ENCODE measurements at regions not wholly inside any gene's neighbourhood (a gene's known extent, or its start where the extent isn't known, plus 50 kb on each side); places are given as distances from the start of the nearest gene placed in this dataset.

GRCh38 chr4:111303806-111304205 is 680.9 kb upstream of the PITX2 start:
- DNase-seq (ENCODE audit: extremely low read depth in 1 of 4, low spot score in 3 of 4) = no peak
- H3K9me3 ChIP-seq (replicated peaks; ENCODE audit: control insufficient read depth, insufficient read depth, low read depth, low read length) = no peaks in the 10 kb centered on the region
- in situ Hi-C loops (cut with MboI) = no loop called here
- H3K27me3 ChIP-seq (ENCODE audit: control insufficient read depth in 2 of 2, insufficient read depth in 2 of 2, low read length in 2 of 2) = no peaks in the 10 kb centered on the region
- H4K20me1 ChIP-seq (replicated peaks; ENCODE audit: control insufficient read depth, insufficient read depth, low read length) = no peaks in the 10 kb centered on the region
- H3K27ac ChIP-seq (ENCODE audit: extremely low read depth, low read depth, low read length) = no peak overlapping the region
- no peaks in the 10 kb centered on the region for H3K36me3 ChIP-seq (ENCODE audit: control insufficient read depth, insufficient read depth, low read length)
- H3K4me1 ChIP-seq (replicated peaks in 1 of 2; ENCODE audit: control insufficient read depth in 2 of 2, insufficient read depth in 2 of 2, low read length in 2 of 2) = no peaks in the 10 kb centered on the region
- no peak overlapping the region for H2AFZ ChIP-seq (ENCODE audit: low read depth, low read length)
- H3K79me2 ChIP-seq (ENCODE audit: control insufficient read depth, insufficient read depth, low read length) = no peaks in the 10 kb centered on the region
- peak; percentile 65 for TF ChIP-seq MAFG (tag; conservative IDR thresholded peaks at IDR 0.05)
- TF ChIP-seq ZNF316 (IDR thresholded peaks at IDR 0.05) = peak; percentile 84
- TF ChIP-seq POLR2A (conservative IDR thresholded peaks at IDR 0.05) = no peak
- peak; percentile 58; the same call in 1 of the 2 replicates for TF ChIP-seq C11orf30 (IDR thresholded peaks at IDR 0.05; ENCODE audit: low read depth)
- TF ChIP-seq MAFK (IDR thresholded peaks at IDR 0.05; ENCODE audit: low read length) = peak; percentile 77
- TF ChIP-seq MAFF (IDR thresholded peaks at IDR 0.05; ENCODE audit: low read length) = peak; percentile 78
- TF ChIP-seq ZBTB43 (CRISPR knock-in tag; IDR thresholded peaks at IDR 0.05) = no peak
- ChIA-PET POLR2A (no interaction called here), CTCF (ENCODE audit: low intra/inter-chr PET ratio) (no interaction called here)
- H3K4me3 ChIP-seq = no peak overlapping the region
- ATAC-seq = no peak
- no peak for FAIRE-seq
- H3K9me1 ChIP-seq (ENCODE audit: control insufficient read depth, insufficient read depth, low read length) = no peaks in the 10 kb centered on the region
- intact Hi-C loops (cut with micrococcal nuclease) = no loop called here
- H3K9ac ChIP-seq (ENCODE audit: insufficient read depth in 1 of 2, low read depth in 2 of 2, low read length in 2 of 2) = no peak overlapping the region
- BruUV-seq (replicated peaks) = no TSS peak
- no peak overlapping the region for H3K4me2 ChIP-seq (ENCODE audit: insufficient read depth, low read length)

- intact Hi-C loops (cut with micrococcal nuclease) = no loop called here
- no peaks in the 10 kb centered on the region for H3K36me3 ChIP-seq (ENCODE audit: control insufficient read depth, insufficient read depth, low read length)
- no peaks in the 10 kb centered on the region for H3K27me3 ChIP-seq (ENCODE audit: control insufficient read depth in 2 of 2, insufficient read depth in 2 of 2, low read length in 2 of 2)
- ChIA-PET CTCF (ENCODE audit: low intra/inter-chr PET ratio) (no interaction called here), POLR2A (no interaction called here)
- in situ Hi-C loops (cut with MboI) = no loop called here
- no peak overlapping the region for H3K4me2 ChIP-seq (ENCODE audit: insufficient read depth, low read length)
- WGBS (ENCODE audit: insufficient coverage, low coverage, missing lambda C conversion rate) = under 1% methylated on average over 6 of the region's 6 CpGs
- H4K20me1 ChIP-seq (replicated peaks; ENCODE audit: control insufficient read depth, insufficient read depth, low read length) = no peaks in the 10 kb centered on the region
- H3K27ac ChIP-seq (ENCODE audit: extremely low read depth, low read depth, low read length) = no peak overlapping the region
- H3K4me3 ChIP-seq = no peak overlapping the region
- H3K9me1 ChIP-seq (ENCODE audit: control insufficient read depth, insufficient read depth, low read length) = no peaks in the 10 kb centered on the region
- FAIRE-seq = no peak
- H3K9ac ChIP-seq (ENCODE audit: insufficient read depth in 1 of 2, low read depth in 2 of 2, low read length in 2 of 2) = no peak overlapping the region
- no peaks in the 10 kb centered on the region for H3K4me1 ChIP-seq (replicated peaks in 1 of 2; ENCODE audit: control insufficient read depth in 2 of 2, insufficient read depth in 2 of 2, low read length in 2 of 2)
- no peak overlapping the region for H2AFZ ChIP-seq (ENCODE audit: low read depth, low read length)
- no peaks in the 10 kb centered on the region for H3K9me3 ChIP-seq (replicated peaks; ENCODE audit: control insufficient read depth, insufficient read depth, low read depth, low read length)
- no peaks in the 10 kb centered on the region for H3K79me2 ChIP-seq (ENCODE audit: control insufficient read depth, insufficient read depth, low read length)
- DNase-seq (ENCODE audit: extremely low read depth in 1 of 4, low spot score in 3 of 4) = no peak
- no peak for ATAC-seq
- BruUV-seq (replicated peaks) = no TSS peak
- TF ChIP-seq ZNF224 (CRISPR knock-in tag; IDR thresholded peaks at IDR 0.05) = no peak
- TF ChIP-seq PATZ1 (CRISPR knock-in tag; IDR thresholded peaks at IDR 0.05; ENCODE audit: borderline replicate concordance) = no peak
- TF ChIP-seq ELF2 (CRISPR knock-in tag; IDR thresholded peaks at IDR 0.05) = no peak
- no peak for TF ChIP-seq GTF2F1 (IDR thresholded peaks at IDR 0.05; ENCODE audit: low read depth, low read length)
- no peak for TF ChIP-seq THAP7 (CRISPR knock-in tag; IDR thresholded peaks at IDR 0.05)
- no peak for TF ChIP-seq ZNF274 (IDR thresholded peaks at IDR 0.05; ENCODE audit: borderline replicate concordance, low read depth, low read length)
- no peak for TF ChIP-seq ARID3B (CRISPR knock-in tag; IDR thresholded peaks at IDR 0.05; ENCODE audit: borderline replicate concordance)
Observed at GRCh38 chr4:111323496-111323895, 700.6 kb upstream of the PITX2 start.
